Cardiac fibroblast (primary cell): ENCODE measurements at regions not wholly inside any gene's neighbourhood (a gene's known extent, or its start where the extent isn't known, plus 50 kb on each side); places are given as distances from the start of the nearest gene placed in this dataset.

Experiments
- DNase-seq, 2 donors: peaks; one replicate each; pipeline versions ENCODE4 v3.0.0 to v3.0.0-alpha.2; 2010; ENCODE audit warnings: low read depth in 2 of 2
- H3K4me3 ChIP-seq, 2 donors: replicated peaks in 1 of 2; 1 replicate in 1 of 2; 2 replicates in 1 of 2; pipeline ENCODE4 v1.5.1; 2011; ENCODE audit warnings: low read depth in 2 of 2, low read length in 2 of 2, mild to moderate bottlenecking in 2 of 2, moderate library complexity in 1 of 2
- TF ChIP-seq, protein P1 (sequence below): IDR thresholded peaks from one replicate; pipeline ENCODE4 v1.5.1; 2011; ENCODE audit warnings: low read depth, mild to moderate bottlenecking, low read length, inconsistent platforms

DNA sequence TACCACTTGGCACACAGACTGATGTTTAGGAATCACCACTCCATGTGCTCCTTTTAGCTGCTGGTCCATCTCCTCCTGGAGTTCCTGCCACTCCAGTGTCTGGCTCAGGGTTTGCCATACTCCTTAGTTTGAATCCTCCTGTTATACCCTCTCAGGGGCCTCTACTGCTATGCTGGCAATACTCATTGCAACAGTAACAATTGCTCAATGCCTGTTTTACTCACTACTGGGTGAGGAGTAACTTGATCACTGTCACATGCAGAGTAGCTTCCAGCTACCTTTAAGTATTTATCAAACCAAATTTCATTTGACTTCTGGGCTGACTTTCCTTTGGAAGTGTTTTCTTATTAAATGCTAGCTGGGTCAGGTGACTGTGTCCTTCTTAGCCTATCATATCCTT, 107.2 kb upstream of the WLS start:
- TF ChIP-seq, protein P1, sequence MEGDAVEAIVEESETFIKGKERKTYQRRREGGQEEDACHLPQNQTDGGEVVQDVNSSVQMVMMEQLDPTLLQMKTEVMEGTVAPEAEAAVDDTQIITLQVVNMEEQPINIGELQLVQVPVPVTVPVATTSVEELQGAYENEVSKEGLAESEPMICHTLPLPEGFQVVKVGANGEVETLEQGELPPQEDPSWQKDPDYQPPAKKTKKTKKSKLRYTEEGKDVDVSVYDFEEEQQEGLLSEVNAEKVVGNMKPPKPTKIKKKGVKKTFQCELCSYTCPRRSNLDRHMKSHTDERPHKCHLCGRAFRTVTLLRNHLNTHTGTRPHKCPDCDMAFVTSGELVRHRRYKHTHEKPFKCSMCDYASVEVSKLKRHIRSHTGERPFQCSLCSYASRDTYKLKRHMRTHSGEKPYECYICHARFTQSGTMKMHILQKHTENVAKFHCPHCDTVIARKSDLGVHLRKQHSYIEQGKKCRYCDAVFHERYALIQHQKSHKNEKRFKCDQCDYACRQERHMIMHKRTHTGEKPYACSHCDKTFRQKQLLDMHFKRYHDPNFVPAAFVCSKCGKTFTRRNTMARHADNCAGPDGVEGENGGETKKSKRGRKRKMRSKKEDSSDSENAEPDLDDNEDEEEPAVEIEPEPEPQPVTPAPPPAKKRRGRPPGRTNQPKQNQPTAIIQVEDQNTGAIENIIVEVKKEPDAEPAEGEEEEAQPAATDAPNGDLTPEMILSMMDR: no peak
- no peak overlapping the region for H3K4me3 ChIP-seq
- peak; percentile 78 to 81 for DNase-seq

GRCh38 chr1:68338081-68338480, 105.8 kb upstream of the WLS start:
- no peak for DNase-seq
- no peak overlapping the region for H3K4me3 ChIP-seq
- TF ChIP-seq, protein P1: no peak

GRCh38 chr1:68332041-68332440, 99.7 kb upstream of the WLS start:
- TF ChIP-seq, protein P1: no peak
- DNase-seq: no peak
- no peak overlapping the region for H3K4me3 ChIP-seq

GRCh38 chr1:68331117-68331865, 99.0 kb upstream of the WLS start:
- TF ChIP-seq, protein P1: no peak
- H3K4me3 ChIP-seq: no peak overlapping the region
- DNase-seq: peak; percentile 51 to 91

- TF ChIP-seq, protein P1: no peak
- no peak for DNase-seq
- H3K4me3 ChIP-seq: no peak overlapping the region
These were observed 98.1 kb upstream of the WLS start for GRCh38 chr1:68330391-68330790.

GRCh38 chr1:68329096-68329835, 96.9 kb upstream of the WLS start:
- DNase-seq: peak in 1 of 2 donors; percentile 36
- TF ChIP-seq, protein P1: no peak
- no peak overlapping the region for H3K4me3 ChIP-seq
